ENCODE measurements at regions not wholly inside any gene's neighbourhood (a gene's known extent, or its start where the extent isn't known, plus 50 kb on each side); places are given as distances from the start of the nearest gene placed in this dataset.

DNA sequence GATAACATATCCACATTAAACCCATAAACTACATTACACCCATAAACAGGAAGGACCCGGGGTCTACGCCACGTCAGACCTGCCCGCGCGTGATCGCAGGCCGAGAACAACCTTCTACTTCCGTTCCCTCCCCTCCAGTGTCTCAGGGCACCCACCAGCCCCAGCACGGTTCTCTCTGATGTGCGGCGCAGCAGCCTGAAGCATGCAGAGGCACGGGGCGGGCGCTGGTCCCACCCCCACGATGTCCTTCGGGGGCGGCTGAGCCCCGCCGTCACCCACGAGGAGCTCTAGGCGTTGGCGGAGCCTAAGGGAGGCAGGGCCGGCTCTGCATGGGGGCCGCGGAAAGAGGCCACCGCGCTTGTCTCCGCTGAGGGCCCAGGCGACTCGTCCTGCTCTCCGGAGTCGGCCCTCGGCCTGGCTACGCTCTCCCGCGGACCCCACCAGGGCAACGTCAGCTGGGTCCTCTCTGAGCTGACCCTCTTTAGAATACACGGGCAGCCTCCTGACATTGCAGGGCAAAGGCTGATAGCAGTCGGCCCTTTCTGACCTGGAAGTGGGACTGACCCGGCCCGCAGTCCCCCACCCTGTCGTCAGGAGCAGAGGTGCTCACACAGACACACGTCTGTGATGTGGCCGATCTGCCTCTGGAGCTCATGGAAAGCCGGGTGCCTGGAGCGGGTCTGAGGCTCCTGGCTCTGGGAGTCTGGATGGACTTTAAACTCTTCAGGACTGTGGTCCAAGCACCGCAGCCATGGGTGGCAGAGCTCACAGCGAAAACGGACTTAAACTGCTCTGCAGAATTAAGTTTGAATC, 65.6 kb upstream of the ADGRA1 start:
- in situ Hi-C loops (cut with MboI; ENCODE audit: low sequenced_read_pairs, unreplicated experiment), result no loop called here
- TF ChIP-seq, protein P1, sequence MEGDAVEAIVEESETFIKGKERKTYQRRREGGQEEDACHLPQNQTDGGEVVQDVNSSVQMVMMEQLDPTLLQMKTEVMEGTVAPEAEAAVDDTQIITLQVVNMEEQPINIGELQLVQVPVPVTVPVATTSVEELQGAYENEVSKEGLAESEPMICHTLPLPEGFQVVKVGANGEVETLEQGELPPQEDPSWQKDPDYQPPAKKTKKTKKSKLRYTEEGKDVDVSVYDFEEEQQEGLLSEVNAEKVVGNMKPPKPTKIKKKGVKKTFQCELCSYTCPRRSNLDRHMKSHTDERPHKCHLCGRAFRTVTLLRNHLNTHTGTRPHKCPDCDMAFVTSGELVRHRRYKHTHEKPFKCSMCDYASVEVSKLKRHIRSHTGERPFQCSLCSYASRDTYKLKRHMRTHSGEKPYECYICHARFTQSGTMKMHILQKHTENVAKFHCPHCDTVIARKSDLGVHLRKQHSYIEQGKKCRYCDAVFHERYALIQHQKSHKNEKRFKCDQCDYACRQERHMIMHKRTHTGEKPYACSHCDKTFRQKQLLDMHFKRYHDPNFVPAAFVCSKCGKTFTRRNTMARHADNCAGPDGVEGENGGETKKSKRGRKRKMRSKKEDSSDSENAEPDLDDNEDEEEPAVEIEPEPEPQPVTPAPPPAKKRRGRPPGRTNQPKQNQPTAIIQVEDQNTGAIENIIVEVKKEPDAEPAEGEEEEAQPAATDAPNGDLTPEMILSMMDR (IDR thresholded peaks at IDR 0.05; ENCODE audit: borderline replicate concordance, control extremely low read depth, extremely low read depth, insufficient read depth, missing control alignments), result no peak
- DNase-seq (ENCODE audit: low spot score), result no peak

GRCh38 chr10:133021116-133021962, 66.4 kb upstream of the ADGRA1 start:
- TF ChIP-seq, protein P1 (IDR thresholded peaks at IDR 0.05; ENCODE audit: borderline replicate concordance, control extremely low read depth, extremely low read depth, insufficient read depth, missing control alignments), result no peak
- DNase-seq (ENCODE audit: low spot score), result no peak
- in situ Hi-C loops (cut with MboI; ENCODE audit: low sequenced_read_pairs, unreplicated experiment), result no loop called here

DNA sequence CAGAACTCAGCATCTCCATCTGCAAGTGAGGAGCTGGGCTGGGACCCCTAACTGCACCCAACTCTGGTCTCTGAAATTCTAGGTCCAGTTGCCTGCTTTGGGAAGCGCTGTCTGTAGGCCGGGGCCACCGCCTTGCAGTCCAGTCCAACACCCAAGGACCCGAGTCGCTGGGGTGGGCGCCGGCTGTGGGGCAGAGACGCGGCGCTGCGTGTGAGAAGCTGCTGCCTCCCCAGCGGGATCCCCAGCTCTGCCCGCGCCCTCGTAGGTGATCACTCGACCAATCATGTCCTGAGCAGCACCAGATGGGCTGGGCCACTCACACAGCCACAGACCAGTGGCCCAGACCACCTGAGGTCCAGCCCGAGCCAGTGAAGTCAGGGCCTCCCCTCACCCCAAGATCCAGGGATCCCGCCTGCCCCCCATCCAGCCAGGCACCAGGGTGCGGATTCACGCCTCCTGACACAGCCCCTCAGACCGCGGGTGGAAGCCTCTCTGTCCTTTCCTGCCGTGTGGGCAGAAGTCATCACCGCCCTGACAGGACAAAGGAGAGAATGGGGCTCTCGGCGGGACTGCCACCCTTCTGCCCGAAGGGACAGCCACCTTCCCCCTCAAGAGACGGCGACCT, 67.4 kb upstream of the ADGRA1 start:
- in situ Hi-C loops (cut with MboI; ENCODE audit: low sequenced_read_pairs, unreplicated experiment), result no loop called here
- TF ChIP-seq, protein P1 (IDR thresholded peaks at IDR 0.05; ENCODE audit: borderline replicate concordance, control extremely low read depth, extremely low read depth, insufficient read depth, missing control alignments), result no peak
- DNase-seq (ENCODE audit: low spot score), result no peak

DNA sequence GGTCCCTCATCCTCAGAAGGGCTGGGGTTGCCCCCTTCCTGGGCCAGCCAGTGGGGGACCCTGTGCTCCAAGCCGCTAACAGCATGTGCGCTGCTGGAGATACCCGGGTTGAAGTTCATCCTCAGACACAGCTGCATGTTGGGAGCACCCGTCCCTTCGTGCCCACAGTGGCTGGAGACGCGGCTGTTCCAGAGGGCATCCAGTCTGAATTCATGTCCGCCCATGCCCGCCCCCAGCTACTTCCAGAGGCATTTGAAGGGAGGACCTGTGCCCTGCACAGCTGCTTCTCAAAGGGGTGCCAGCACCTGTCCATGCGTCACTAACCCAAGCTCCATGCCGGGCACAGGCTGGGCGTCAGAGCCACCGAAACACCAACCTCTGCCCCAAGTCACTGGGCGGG, 68.1 kb upstream of the ADGRA1 start:
- in situ Hi-C loops (cut with MboI; ENCODE audit: low sequenced_read_pairs, unreplicated experiment), result no loop called here
- no peak for DNase-seq (ENCODE audit: low spot score)
- TF ChIP-seq, protein P1 (IDR thresholded peaks at IDR 0.05; ENCODE audit: borderline replicate concordance, control extremely low read depth, extremely low read depth, insufficient read depth, missing control alignments), result no peak

- TF ChIP-seq, protein P1 (IDR thresholded peaks at IDR 0.05; ENCODE audit: borderline replicate concordance, control extremely low read depth, extremely low read depth, insufficient read depth, missing control alignments), result no peak
- no peak for DNase-seq (ENCODE audit: low spot score)
Measured at GRCh38 chr10:133019191-133019590, 68.5 kb upstream of the ADGRA1 start.

GRCh38 chr10:133018491-133018890, 69.2 kb upstream of the ADGRA1 start:
- in situ Hi-C loops (cut with MboI; ENCODE audit: low sequenced_read_pairs, unreplicated experiment), result no loop called here
- no peak for DNase-seq (ENCODE audit: low spot score)
- TF ChIP-seq, protein P1 (IDR thresholded peaks at IDR 0.05; ENCODE audit: borderline replicate concordance, control extremely low read depth, extremely low read depth, insufficient read depth, missing control alignments), result no peak

More at GRCh38 chr10:133019191-133019590, 68.5 kb upstream of the ADGRA1 start:
- in situ Hi-C loops (cut with MboI; ENCODE audit: low sequenced_read_pairs, unreplicated experiment), result no loop called here
